H7 (cell line): ENCODE measurements at regions not wholly inside any gene's neighbourhood (a gene's known extent, or its start where the extent isn't known, plus 50 kb on each side); places are given as distances from the start of the nearest gene placed in this dataset.
"Not testable (repeated sequence)": the region's sequence is repeated elsewhere in the genome, so short reads cannot be mapped to it uniquely, and the experiment has no call there.

Source experiments
- DNase-seq: peaks from one replicate; pipeline ENCODE4 v3.0.0; 2012
- H3K27me3 ChIP-seq: 2 replicates; pipeline ENCODE4 v1.6.0; 2011; ENCODE audit warnings: mild to moderate bottlenecking, low read length; ENCODE audit not compliant: control insufficient read depth, insufficient read depth
- H3K36me3 ChIP-seq: replicated peaks from 2 replicates; pipeline ENCODE4 v1.5.1; 2011; ENCODE audit warnings: low read length; ENCODE audit not compliant: control insufficient read depth, insufficient read depth
- H3K4me3 ChIP-seq: 2 replicates; pipeline ENCODE4 v1.5.1; 2011; ENCODE audit warnings: low read depth, mild to moderate bottlenecking, control low read depth, low read length, moderate library complexity; ENCODE audit not compliant: insufficient read depth

DNA sequence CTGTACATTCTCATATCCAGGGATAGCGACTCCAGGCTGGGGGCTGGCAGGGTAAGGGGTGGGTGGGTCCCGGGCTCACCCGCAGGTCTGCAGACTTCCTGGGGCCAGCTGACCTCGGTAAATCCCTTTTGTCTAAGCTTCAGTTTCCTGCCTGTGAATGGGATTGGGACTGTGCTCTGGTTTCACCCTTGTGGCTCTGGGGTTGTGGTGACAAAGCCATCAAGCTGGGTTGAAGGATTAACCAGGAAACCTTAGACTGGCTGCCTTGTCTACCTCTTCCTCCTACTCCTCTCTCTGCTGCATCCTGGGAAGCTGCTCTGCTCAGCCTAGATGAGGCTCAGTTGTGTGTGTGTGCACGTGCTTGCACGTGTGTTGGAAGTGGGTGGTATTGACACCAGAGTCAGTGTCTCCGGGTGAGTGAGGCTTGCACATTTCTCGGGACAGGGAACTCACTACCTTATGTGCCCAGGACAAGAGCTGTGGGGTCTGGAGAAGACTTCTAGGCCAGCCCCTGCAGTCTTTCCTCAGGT lies 3078.6 kb downstream of the RPIA start:
- not testable (repeated sequence) for H3K4me3 ChIP-seq, DNase-seq, H3K36me3 ChIP-seq, H3K27me3 ChIP-seq

DNA sequence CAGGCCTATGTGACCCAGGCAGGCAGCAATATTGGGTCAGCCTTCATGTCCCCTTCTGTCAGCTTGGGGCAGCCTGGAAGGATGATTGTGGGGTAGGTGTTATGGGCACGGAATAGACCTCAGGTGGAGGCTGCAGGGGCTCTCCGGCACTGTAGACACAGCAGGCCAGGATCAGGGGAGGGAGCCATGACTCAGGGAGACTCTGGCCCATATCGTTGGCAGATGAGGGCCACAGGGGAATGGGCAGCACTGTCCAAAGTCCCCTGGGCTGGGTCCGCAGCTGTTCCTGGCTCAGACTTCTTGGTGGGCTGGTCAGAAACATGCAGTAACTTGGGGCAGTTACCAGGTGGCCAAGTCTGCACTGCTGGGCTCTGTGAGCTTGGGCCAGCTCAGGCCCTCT lies 3080.1 kb downstream of the RPIA start:
- H3K27me3 ChIP-seq, DNase-seq: not testable (repeated sequence)

GRCh38 chr2:91772240-91772937 lies 3080.9 kb downstream of the RPIA start:
- not testable (repeated sequence) for H3K36me3 ChIP-seq, H3K27me3 ChIP-seq, H3K4me3 ChIP-seq, DNase-seq

More for the DNA sequence above, 3080.1 kb downstream of the RPIA start:
- not testable (repeated sequence) for H3K4me3 ChIP-seq, H3K36me3 ChIP-seq

DNA sequence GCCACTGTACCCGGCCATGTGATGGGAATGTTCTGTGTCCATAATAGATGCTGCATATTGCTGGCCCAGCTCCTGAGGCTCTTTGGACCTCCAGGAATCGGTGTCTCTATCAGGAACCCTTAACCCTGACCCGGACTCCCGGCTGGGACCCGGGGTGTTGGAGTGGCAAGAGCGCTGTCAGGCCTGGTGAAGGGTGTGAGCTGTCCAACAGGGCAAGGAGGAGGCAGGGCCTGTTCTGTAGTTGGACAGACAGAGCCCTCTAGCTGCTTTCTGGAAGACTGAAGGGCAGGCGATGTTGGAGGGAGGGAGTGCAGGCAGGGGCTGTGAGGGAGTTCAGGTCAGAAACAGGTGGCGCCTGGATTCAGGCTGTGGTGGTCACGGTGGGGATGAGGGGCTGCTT lies 3082.3 kb downstream of the RPIA start:
- H3K27me3 ChIP-seq, DNase-seq, H3K36me3 ChIP-seq, H3K4me3 ChIP-seq: not testable (repeated sequence)

GRCh38 chr2:91775193-91775592 lies 3083.7 kb downstream of the RPIA start:
- not testable (repeated sequence) for H3K4me3 ChIP-seq, H3K36me3 ChIP-seq, H3K27me3 ChIP-seq, DNase-seq

DNA sequence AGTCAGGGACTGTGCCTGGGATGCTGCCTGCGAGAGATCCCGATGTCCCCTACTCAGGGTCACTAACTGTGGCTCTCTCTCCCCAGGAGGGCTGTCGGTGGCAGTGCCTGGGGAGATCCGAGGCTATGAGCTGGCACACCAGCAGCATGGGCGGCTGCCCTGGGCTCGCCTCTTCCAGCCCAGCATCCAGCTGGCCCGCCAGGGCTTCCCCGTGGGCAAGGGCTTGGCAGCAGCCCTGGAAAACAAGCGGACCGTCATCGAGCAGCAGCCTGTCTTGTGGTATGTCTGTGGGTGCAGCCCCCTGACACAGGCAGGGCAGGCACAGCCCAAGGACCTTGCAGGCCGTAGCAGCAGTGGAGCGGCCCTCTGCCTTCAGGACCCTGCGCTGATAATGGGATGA lies 3088.9 kb downstream of the RPIA start:
- H3K27me3 ChIP-seq, H3K4me3 ChIP-seq, H3K36me3 ChIP-seq, DNase-seq: not testable (repeated sequence)

DNA sequence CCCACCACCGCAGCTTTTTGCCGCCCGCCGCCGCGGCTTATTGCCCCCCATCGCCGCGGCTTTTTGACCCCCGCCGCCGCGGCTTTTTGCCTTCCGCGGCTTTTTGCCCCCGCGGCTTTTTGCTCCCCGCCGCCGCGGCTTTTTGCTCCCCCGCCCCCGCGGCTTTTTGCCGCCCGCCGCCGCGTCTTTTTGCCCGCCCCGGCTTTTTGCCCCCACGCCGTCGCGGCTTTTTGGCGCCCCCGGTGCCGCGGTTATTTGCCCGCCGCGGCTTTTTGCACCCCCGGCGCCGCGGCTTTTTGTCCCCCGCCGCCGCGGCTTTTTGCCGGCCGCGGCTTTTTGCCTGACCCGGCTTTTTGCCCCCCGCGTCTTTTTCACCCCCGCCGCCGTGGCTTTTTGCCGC lies 3061.8 kb upstream of the TEKT4 start:
- H3K36me3 ChIP-seq, DNase-seq, H3K4me3 ChIP-seq, H3K27me3 ChIP-seq: not testable (repeated sequence)

DNA sequence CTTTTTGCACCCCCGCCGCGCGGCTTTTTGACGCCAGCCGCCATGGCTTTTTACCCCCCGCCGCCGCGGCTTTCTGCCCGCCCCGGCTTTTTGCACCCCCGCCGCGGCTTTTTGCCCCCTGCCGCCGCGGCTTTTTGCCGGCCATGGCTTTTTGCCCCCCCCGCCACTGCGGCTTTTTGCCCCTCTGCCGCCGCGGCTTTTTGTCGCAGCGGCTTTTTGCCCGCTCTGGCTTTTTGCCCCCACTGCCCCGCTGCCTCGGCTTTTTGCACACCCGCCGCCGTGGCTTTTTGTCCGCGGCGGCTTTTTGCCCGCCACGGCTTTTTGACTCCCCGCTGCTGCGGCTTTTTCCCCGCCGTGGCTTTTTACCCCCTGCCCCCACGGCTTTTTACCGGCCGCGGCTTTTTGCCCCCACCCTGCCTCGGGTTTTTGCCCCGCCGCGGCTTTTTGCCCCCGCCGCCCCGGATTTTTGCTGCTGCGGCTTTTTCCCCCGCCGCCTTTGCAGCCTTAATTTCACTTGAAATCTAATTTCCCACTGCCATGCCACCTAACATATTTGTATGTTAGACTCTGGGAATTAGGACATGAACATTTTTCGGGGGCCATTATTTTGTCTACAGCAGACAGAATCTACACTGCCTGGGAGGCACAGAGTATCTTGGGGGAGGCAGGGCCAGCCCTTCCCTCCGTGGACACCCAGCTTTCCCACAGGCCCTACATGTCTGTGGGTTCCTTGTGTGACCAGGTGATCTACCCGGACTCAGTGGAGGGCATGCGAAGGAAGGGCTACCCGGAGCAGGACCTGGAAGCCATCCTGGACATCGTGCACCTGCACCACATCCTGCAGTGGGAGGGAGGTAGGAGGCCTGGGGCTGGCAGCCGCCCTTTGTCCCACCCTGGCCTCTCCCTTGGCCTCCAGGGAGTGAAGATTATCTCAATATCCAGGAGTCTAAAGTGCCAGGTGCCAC lies 3031.0 kb upstream of the TEKT4 start:
- no peak for DNase-seq
- Histone ChIP-seq H3K36me3 (no peaks in the 10 kb centered on the region), H3K27me3 (no peaks in the 10 kb centered on the region), H3K4me3 (no peak overlapping the region)

GRCh38 chr2:91842264-91842663 lies 3029.0 kb upstream of the TEKT4 start:
- not testable (repeated sequence) for H3K36me3 ChIP-seq, DNase-seq, H3K27me3 ChIP-seq, H3K4me3 ChIP-seq

DNA sequence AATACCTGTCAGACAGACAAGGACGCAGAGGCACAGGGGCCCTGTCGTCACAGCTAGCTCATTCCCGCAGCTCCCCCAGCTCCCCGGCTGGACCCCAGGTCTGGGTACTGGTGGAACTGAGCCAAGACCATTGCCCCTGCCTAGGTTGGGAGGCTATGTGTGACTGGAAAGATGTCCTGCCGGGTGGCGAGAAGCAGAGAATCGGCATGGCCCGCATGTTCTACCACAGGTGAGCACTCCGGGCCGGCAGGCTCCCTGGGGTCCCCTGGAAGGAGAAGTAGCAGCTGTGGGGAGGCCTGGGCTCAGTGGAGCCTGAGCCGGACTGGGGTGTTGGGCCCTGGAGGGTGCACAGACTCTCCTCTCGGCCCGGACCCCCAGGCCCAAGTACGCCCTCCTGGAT lies 3028.3 kb upstream of the TEKT4 start:
- not testable (repeated sequence) for H3K27me3 ChIP-seq, DNase-seq, H3K4me3 ChIP-seq, H3K36me3 ChIP-seq

- not testable (repeated sequence) for H3K36me3 ChIP-seq, H3K27me3 ChIP-seq, H3K4me3 ChIP-seq, DNase-seq
These were observed 3027.3 kb upstream of the TEKT4 start for GRCh38 chr2:91843723-91844450.

DNA sequence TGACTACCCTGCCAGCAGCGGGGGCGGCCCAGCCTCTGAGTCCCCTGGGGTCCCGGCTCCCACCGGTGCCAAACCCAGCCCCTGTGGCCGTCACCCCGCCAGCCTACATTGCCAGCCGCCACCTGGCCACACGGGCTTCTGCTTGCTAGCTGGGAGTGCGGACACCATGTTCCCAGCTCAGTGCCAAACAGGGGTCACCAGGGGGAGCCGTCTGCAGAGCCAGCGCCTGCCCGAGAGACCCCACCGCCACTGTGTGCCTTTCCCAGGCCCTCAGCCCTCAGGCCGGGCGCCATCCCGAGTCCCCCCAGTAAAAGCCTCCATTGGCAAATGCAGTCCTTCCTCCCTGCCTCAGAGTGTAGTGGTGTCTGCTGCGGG lies 3026.8 kb upstream of the TEKT4 start:
- H3K36me3 ChIP-seq, DNase-seq, H3K4me3 ChIP-seq, H3K27me3 ChIP-seq: not testable (repeated sequence)

DNA sequence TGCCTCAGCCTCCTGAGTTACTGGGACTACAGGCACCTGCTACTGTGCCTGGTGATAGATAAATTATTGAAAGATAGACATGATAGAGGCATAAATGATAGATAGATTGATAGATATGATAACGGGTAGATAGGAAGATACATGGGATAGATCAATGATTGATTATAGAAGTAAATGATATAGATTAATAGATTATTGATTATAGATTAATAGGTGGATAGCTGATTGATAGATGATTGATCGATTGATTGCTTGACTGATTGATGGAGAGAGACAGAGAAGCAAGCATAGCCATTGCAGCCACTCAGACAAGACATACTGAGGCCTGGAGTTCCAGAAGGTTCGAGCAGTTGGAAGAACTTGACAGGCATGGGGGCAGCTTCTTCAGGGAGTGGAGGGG lies 3024.8 kb upstream of the TEKT4 start:
- H3K4me3 ChIP-seq, H3K36me3 ChIP-seq, H3K27me3 ChIP-seq, DNase-seq: not testable (repeated sequence)

DNA sequence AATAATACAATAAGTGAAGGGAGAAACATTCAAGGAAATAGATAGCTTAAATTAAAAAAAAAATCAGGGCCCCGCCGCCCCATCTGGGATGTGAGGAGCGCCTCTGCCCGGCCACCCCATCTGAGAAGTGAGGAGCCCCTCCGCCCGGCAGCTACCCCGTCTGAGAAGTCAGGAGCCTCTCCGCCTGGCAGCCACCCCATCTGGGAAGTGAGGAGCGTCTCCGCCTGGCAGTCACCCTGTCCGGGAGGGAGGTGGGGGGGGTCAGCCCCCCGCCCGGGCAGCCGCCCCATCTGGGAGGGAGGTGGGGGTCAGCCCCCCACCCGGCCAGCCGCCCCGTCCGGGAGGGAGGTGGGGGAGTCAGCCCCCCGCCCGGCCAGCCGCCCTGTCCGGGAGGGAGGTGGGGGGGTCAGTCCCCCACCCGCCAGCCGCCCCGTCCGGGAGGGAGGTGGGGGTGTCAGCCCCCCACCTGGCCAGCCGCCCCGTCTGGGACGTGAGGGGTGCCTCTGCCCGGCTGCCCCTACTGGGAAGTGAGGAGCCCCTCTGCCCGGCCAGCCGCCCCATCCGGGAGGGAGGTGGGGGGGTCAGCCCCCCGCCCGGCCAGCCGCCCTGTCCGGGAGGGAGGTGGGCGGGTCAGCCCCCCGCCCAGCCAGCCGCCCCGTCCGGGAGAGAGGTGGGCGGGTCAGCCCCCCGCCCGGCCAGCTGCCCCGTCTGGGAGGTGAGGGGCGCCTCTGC lies 3019.4 kb upstream of the TEKT4 start:
- not testable (repeated sequence) for H3K4me3 ChIP-seq, H3K27me3 ChIP-seq, DNase-seq, H3K36me3 ChIP-seq
